H9 (cell line): ENCODE measurements at regions not wholly inside any gene's neighbourhood (a gene's known extent, or its start where the extent isn't known, plus 50 kb on each side); places are given as distances from the start of the nearest gene placed in this dataset.
A peak's percentile ranks its signal among the peaks of the same experiment; 100 is the strongest.

ENCODE experiments used
- DNase-seq: peaks from one replicate; pipeline ENCODE4 v3.0.0-alpha.2; 2017
- H2AFZ ChIP-seq: one replicate; pipeline ENCODE4 v1.6.1; 2013; ENCODE audit warnings: mild to moderate bottlenecking, low read length, control low read depth, moderate library complexity
- H2AK5ac ChIP-seq: 2 replicates; pipeline ENCODE4 v1.6.1; 2013; ENCODE audit warnings: low read length, control low read depth, mixed read lengths; ENCODE audit not compliant: insufficient read length
- H2BK120ac ChIP-seq: one replicate; pipeline ENCODE4 v1.6.1; 2013; ENCODE audit warnings: low read depth, mild to moderate bottlenecking, low read length, control low read depth, inconsistent platforms; ENCODE audit not compliant: poor library complexity, severe bottlenecking
- H2BK12ac ChIP-seq: 2 replicates; pipeline ENCODE4 v1.6.1; 2013; ENCODE audit warnings: low read length, control low read depth, mixed read lengths, low read depth; ENCODE audit not compliant: insufficient read length
- H2BK15ac ChIP-seq: 2 replicates; pipeline ENCODE4 v1.6.1; 2013; ENCODE audit warnings: low read depth, low read length, control low read depth
- H2BK20ac ChIP-seq: one replicate; pipeline ENCODE4 v1.6.1; 2013; ENCODE audit warnings: low read depth, mild to moderate bottlenecking, low read length, control low read depth, inconsistent platforms; ENCODE audit not compliant: poor library complexity, severe bottlenecking
- H2BK5ac ChIP-seq: 2 replicates; pipeline ENCODE4 v1.6.1; 2013; ENCODE audit warnings: low read length, control low read depth, mixed read lengths; ENCODE audit not compliant: insufficient read length
- H3K14ac ChIP-seq: 2 replicates; pipeline ENCODE4 v1.6.1; 2013; ENCODE audit warnings: low read length, control low read depth; ENCODE audit not compliant: insufficient read depth
- H3K18ac ChIP-seq: 2 replicates; pipeline ENCODE4 v1.6.1; 2013; ENCODE audit warnings: low read depth, mild to moderate bottlenecking, mixed read lengths, low read length, control low read depth; ENCODE audit not compliant: insufficient read length
- H3K23ac ChIP-seq: 2 replicates; pipeline ENCODE4 v1.6.1; 2013; ENCODE audit warnings: low read length, control low read depth, mixed read lengths, low read depth; ENCODE audit not compliant: insufficient read length
- H3K23me2 ChIP-seq: 2 replicates; pipeline ENCODE4 v1.6.1; 2013; ENCODE audit warnings: low read depth, mild to moderate bottlenecking, mixed read lengths, low read length, control low read depth; ENCODE audit not compliant: insufficient read length, poor library complexity, severe bottlenecking
- H3K27ac ChIP-seq: 2 replicates; pipeline ENCODE4 v1.5.1; 2013; ENCODE audit warnings: low read length, control low read depth, mixed read lengths, low read depth; ENCODE audit not compliant: insufficient read length
- H3K27me3 ChIP-seq: 2 replicates; pipeline ENCODE4 v1.6.1; 2013; ENCODE audit warnings: low read length, control low read depth, inconsistent platforms; ENCODE audit not compliant: insufficient read depth
- H3K4ac ChIP-seq: 2 replicates; pipeline ENCODE4 v1.6.1; 2013; ENCODE audit warnings: low read depth, mild to moderate bottlenecking, control low read depth, inconsistent platforms, low read length, moderate library complexity
- H3K4me1 ChIP-seq: 2 replicates; pipeline ENCODE4 v1.6.1; 2013; ENCODE audit warnings: low read length, control low read depth, inconsistent platforms; ENCODE audit not compliant: insufficient read depth
- H3K4me2 ChIP-seq: 2 replicates; pipeline ENCODE4 v1.6.1; 2013; ENCODE audit warnings: low read length, control low read depth, mixed read lengths; ENCODE audit not compliant: insufficient read length, insufficient read depth
- H3K56ac ChIP-seq: 2 replicates; pipeline ENCODE4 v1.6.1; 2013; ENCODE audit warnings: low read depth, mild to moderate bottlenecking, mixed read lengths, low read length, control low read depth; ENCODE audit not compliant: insufficient read length
- H3K79me1 ChIP-seq: 2 replicates; pipeline ENCODE4 v1.6.1; 2013; ENCODE audit warnings: low read depth, mild to moderate bottlenecking, moderate library complexity, low read length, control low read depth, inconsistent platforms; ENCODE audit not compliant: insufficient read depth, poor library complexity, severe bottlenecking
- H3K79me2 ChIP-seq: 2 replicates; pipeline ENCODE4 v1.6.1; 2013; ENCODE audit warnings: low read length, control low read depth, inconsistent platforms; ENCODE audit not compliant: insufficient read depth
- H3K9ac ChIP-seq: 2 replicates; pipeline ENCODE4 v1.6.1; 2013; ENCODE audit warnings: low read length, control low read depth, mixed read lengths; ENCODE audit not compliant: insufficient read length; ENCODE audit errors: extremely low read depth
- H3K9me3 ChIP-seq: one replicate; pipeline ENCODE4 v1.6.1; 2013; ENCODE audit warnings: low read depth, low read length, inconsistent platforms; ENCODE audit not compliant: control insufficient read depth
- H3T11ph ChIP-seq: one replicate; pipeline ENCODE4 v1.6.1; 2013; ENCODE audit warnings: mild to moderate bottlenecking, low read length, control low read depth, inconsistent platforms
- H4K20me1 ChIP-seq: one replicate; pipeline ENCODE4 v1.6.1; 2013; ENCODE audit not compliant: control insufficient read depth, insufficient read length, insufficient read depth
- H4K5ac ChIP-seq: 2 replicates; pipeline ENCODE4 v1.6.1; 2013; ENCODE audit warnings: low read depth, mild to moderate bottlenecking, mixed read lengths, low read length, control low read depth; ENCODE audit not compliant: insufficient read length
- H4K8ac ChIP-seq: replicated peaks from 2 replicates; pipeline ENCODE4 v1.6.1; 2013; ENCODE audit warnings: low read length, control low read depth, mixed read lengths, low read depth; ENCODE audit not compliant: insufficient read length
- H4K91ac ChIP-seq: 2 replicates; pipeline ENCODE4 v1.6.1; 2013; ENCODE audit warnings: low read depth, mild to moderate bottlenecking, moderate library complexity, mixed read lengths, low read length, control low read depth; ENCODE audit not compliant: insufficient read length
- H3K27ac Mint-ChIP-seq, 3 experiments: 2 replicates in 2 of 3; 3 replicates in 1 of 3; pipeline ENCODE4 v1.8.0; 2020 to 2021; ENCODE audit warnings: mixed read lengths in 3 of 3, mild to moderate bottlenecking in 1 of 3, moderate library complexity in 1 of 3
- H3K27me3 Mint-ChIP-seq: 2 replicates; pipeline ENCODE4 v1.8.0; 2021; ENCODE audit warnings: low read depth, mild to moderate bottlenecking, moderate library complexity, mixed read lengths
- H3K36me3 Mint-ChIP-seq, 3 experiments: 2 replicates in 2 of 3; 3 replicates in 1 of 3; pipeline ENCODE4 v1.8.0; 2020 to 2021; ENCODE audit warnings: low read depth in 3 of 3, mixed read lengths in 3 of 3; ENCODE audit not compliant: insufficient read depth in 1 of 3
- H3K4me1 Mint-ChIP-seq, 2 experiments: 2 replicates each; pipeline ENCODE4 v1.8.0; 2020; ENCODE audit warnings: mixed read lengths in 2 of 2
- H3K4me3 Mint-ChIP-seq, 2 experiments: 2 replicates in 1 of 2; 3 replicates in 1 of 2; pipeline ENCODE4 v1.8.0; 2020 to 2021; ENCODE audit warnings: mild to moderate bottlenecking in 2 of 2, mixed read lengths in 2 of 2, moderate library complexity in 1 of 2
- H3K9me3 Mint-ChIP-seq, 2 experiments: 2 replicates in 1 of 2; 3 replicates in 1 of 2; pipeline ENCODE4 v1.8.0; 2020; ENCODE audit warnings: mild to moderate bottlenecking in 2 of 2, mixed read lengths in 2 of 2, moderate library complexity in 1 of 2
- CTCF ChIP-seq: fragments of 200-600 bp; sonication (generic); conservative IDR thresholded peaks from 3 replicates; pipeline ENCODE4 v1.8.0; 2021; ENCODE audit warnings: antibody characterized with exemption, mild to moderate bottlenecking
- WGBS: extraction: QIAGEN DNeasy Blood & Tissue Kit; methylation state at CpG from one replicate; pipeline ENCODE4 v1.1.7; 2013; ENCODE audit warnings: missing lambda C conversion rate, low lambda C conversion rate, mixed read lengths; ENCODE audit not compliant: insufficient read length; ENCODE audit errors: extremely low coverage; 5-methylcytosine and 5-hydroxymethylcytosine counted together

GRCh38 chr20:54382419-54382818 is 93.0 kb upstream of the DOK5 start:
- Histone ChIP-seq H3K79me2 (no peaks in the 10 kb centered on the region), H3K14ac (no peak overlapping the region), H4K5ac (no peak overlapping the region), H2BK5ac (no peak overlapping the region), H2AFZ (peak overlapping the region; percentile 81), H3K79me1 (no peaks in the 10 kb centered on the region), H3K18ac (no peak overlapping the region), H2BK20ac (no peak overlapping the region), H3K56ac (no peak overlapping the region), H2BK120ac (no peak overlapping the region), H2AK5ac (no peak overlapping the region), H3K27ac (no peak overlapping the region), H2BK15ac (no peak overlapping the region), H4K20me1 (no peaks in the 10 kb centered on the region), H3K27me3 (no peaks in the 10 kb centered on the region), H3K4me2 (no peak overlapping the region), H4K91ac (no peak overlapping the region), H3K23me2 (no peaks in the 10 kb centered on the region), H3K4me1 (peaks cover 6% of the 10 kb centered on the region), H2BK12ac (no peak overlapping the region), H3K4ac (no peak overlapping the region), H3K9me3 (no peaks in the 10 kb centered on the region), H3T11ph (no peak overlapping the region), H3K23ac (no peak overlapping the region), H3K9ac (no peak overlapping the region), H4K8ac (no peak overlapping the region)
- no peak for TF ChIP-seq CTCF
- H3K27ac Mint-ChIP-seq: peak overlapping the region in 1 of 3 experiments; percentile 65; a peak in 2 of 7 replicates
- DNase-seq: no peak
- no peaks in the 10 kb centered on the region for H3K36me3 Mint-ChIP-seq
- no peak overlapping the region for H3K4me3 Mint-ChIP-seq
- H3K4me1 Mint-ChIP-seq: peaks cover 13 to 15% of the 10 kb centered on the region in 2 experiments
- H3K27me3 Mint-ChIP-seq: no peaks in the 10 kb centered on the region
- WGBS: no CpG with 5 or more reads among the region's 3 CpGs
- no peaks in the 10 kb centered on the region for H3K9me3 Mint-ChIP-seq
